NCI-H2081 treated with DMSO at 0.1 percent for 48 hours (cell line): ENCODE measurements at regions not wholly inside any gene's neighbourhood (a gene's known extent, or its start where the extent isn't known, plus 50 kb on each side); places are given as distances from the start of the nearest gene placed in this dataset.

Source experiments
- DNase-seq: peaks from one replicate; lab custom pipeline; 2025; lab: John Stamatoyannopoulos, UW

DNA sequence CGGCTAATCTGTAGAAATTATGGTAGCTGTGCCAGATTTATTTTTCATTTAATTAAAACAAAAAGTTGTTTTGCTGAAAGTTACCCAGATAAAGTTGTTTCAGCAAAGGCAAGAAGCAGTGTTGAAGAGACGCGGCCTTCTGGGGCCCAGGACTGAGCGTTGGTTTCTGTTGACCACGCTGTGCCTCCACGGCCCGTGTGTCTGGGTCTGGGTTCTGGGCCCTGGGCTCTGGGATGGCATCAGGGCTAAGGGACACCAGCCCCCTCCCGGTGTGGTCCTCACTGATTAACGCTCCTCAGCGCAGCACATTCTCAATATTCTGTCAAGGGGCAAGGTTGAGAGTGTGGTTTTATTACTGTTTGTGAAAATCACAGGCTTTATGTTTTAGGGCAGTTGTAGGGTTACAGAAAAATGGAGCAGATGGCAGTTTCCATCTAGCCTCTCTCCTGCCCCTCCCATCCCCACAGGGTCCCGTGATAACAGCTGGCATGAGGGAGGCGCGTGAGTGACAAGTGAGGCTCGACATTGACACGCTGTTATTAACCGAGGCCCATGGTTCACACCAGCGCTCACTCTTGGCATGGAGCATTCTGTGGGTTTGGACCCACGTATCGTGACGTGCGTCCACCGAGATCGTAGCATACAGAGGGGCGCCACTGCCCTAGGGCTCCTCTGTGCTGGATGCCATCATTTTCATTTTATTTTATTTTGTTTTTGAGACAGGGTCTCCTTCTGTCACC, 1231.4 kb downstream of the BRD1 start:
- no peak for DNase-seq

DNA sequence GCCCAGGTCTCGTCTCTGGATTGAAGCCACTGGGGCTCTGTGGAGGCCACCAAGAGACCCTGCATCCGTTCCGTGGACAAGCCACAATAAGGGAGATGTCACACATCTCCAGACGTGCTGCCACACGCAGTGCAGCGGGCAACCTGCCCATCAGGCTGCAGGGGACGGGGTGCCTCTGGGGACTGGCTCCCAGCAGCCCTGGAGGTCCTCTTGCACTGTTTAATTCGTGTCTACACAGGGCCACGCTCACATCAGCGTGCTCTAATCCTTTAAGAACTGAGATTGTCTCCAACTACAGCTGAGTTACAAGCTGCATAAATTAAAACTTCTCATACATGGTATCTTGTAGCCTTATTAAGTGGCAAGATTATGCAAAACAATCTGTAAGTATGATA, 1232.2 kb downstream of the BRD1 start:
- DNase-seq: no peak

DNA sequence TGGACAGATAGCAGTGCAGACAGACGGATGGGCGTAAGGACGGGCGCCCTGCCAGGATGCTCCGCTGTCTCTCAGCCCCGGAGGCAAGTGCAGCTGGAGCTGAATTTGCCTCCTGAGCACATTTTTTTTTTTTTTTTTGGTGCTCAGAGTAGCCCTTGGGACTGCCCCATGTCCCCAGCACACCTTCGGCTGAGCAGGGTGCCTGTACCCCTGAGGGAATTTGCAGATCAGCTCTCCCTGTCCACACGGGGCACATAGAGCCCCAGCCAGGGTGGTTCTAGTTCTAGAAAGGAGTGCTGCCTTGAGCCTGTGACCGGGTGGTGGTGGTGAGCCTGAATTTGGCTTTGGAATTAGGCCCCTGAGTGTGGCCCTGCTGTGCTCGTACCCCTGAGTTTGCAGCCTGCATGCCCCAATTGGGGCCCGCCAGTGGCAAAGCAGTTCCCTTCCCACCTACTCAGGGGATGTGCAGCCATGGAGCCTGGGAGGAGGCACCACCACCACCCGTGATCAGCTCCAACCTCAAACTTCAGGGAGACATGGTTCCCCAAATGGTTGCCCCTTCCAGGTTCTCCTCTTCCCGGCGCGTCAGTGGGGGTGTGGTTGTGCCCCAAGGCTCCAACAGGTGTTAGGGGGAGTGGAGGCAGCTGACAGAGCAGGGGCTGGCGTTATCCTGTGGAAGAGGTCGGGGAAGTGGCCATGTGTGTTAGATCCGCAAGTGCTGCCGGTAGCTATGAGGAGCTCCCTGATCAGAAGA, 1232.7 kb downstream of the BRD1 start:
- no peak for DNase-seq

DNA sequence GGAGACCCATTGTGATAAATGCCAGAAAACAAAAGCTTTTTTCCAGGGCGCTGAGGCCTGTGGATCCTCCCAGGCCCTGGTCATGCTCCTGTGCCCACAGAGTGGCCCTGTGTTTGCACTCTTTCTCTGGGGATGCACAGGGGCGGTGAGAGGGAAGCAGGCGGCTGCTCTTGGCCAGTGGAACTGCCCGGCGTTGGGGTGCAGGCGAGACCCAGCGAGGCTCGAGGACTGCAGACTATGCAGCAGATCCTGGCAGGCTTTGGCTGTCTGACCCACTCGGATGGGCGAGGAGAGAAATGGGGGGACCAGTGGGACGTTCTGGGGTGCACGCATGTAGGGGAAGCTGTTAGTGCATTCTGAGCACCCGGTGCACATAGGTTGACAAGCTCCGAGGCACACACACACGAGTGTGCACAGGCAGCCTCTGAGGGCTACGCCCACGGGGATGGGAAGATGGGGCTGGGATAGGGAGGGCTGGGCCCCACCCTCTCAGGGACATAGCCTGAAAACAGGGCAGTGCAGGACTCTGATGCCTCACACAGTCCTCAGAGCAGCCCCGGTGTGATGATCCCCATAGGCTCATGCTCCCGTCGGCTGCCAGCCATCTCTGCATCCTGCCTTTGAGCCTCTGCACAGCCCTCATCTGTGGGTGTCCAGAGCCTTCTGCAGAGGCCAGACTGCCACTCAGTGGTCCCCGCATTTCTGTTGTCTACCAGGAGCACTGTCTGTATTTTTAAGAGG, 1233.5 kb downstream of the BRD1 start:
- no peak for DNase-seq

DNA sequence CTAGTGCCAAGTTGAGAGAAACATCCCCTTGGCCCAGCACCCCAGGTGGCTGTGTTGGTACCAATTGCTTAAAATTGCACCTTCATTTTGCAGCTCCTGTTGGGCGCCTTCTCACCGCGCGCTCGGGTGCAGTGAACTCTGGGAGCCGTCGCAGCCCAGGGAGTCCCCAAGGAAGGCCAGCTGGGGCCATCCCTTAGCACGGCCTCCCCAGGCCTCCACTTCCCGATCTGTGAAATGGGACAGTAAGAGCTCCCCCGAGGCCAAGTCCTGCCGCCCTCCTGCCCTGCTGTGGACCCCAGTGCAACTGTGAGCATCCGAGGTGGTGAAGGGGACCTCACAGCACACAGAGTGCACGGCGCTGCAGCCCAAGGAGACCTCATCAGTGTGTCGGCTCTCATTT, 1234.1 kb downstream of the BRD1 start:
- DNase-seq: no peak

DNA sequence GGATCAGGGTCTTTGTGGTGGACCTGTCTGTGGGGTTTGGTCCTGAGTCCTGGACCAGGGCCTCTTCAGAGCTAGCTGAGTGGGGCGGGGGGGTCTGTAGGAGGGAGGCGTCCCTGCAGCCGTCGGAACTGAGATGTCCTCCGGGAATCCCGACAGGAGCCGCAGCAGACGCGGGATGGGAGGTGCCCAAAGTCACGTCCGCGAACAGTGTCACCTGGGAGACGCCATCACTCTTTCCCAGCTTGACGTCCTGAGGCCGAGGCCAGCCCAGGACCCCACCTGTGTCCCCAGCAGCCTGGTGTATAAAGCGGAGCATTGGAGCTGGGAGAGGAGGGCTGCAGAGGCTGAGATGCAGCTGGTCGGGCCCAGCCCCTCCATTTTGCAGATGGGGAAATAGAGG, 1234.7 kb downstream of the BRD1 start:
- DNase-seq: no peak

DNA sequence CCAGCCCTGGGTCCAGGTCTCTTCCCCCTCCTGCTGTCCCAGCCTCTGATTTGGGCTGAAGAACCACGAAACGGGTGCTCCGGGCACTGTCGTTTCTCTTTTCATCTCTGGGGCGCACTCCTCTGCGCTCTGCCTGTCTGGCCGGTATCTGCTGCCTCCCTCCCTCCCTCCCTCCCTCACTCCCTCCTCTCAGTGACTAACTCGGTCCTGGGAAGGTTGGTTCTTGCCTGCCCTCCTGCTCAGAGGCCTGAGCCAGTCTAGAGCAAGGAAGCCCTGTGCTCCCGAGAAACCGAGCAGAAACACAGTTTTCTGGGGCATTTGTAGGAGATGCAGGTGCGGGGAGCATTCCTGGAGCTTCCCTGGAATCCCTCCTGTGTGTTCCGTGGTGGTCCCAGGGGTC, 1235.2 kb downstream of the BRD1 start:
- DNase-seq: no peak

DNA sequence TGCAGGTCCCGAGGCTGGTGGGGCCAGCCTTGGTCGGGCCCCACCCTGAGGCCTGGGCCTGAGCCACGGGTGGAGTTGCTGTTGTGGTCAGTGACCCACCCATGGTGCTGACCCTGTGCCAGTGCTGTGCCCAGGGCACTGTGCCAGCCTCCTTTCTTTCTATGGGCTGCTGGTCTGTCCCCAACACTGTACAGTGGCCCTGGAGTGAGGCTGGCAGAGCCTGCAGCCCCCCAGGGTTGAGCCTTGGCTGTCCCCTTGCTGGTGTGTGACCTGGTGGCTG, 1235.7 kb downstream of the BRD1 start:
- DNase-seq: no peak

DNA sequence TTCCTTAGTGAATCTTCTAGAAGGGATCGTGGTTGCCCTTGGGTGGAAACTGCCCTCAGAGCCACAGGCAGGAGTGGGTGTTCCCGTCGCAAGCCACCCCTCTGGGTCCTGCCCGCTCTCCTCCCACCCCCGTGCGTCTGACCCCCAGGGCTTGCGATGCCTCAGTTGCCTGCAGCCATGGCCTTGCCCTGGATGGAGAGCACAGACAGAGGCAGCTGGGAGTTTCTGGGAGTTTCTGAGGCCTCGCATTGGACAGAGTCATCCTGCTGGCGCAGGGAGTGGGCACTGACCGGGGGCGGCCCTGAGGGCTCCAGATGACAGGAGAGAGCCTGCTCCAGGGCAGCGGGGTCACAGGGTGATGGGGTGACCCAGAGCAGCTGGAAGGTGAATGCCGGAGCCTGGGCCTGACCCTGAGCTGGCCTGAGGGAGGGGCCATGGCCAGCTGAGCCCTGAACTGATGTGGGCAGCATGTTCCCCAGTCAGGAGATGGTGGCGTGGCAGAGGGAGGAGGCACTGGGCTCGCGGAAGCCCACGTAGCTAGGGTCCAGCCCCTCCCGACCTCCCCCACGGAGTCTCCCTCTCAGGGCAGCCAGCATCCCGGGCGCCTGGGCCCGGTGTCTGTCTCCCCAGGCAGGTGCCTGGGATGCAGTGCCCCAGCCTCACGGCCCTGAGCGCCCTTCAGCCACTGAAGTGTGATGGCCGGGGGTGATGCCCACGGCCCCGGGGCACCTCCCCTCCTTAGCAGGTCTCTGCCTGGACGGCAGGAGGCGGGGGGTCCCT, 1236.2 kb downstream of the BRD1 start:
- no peak for DNase-seq

DNA sequence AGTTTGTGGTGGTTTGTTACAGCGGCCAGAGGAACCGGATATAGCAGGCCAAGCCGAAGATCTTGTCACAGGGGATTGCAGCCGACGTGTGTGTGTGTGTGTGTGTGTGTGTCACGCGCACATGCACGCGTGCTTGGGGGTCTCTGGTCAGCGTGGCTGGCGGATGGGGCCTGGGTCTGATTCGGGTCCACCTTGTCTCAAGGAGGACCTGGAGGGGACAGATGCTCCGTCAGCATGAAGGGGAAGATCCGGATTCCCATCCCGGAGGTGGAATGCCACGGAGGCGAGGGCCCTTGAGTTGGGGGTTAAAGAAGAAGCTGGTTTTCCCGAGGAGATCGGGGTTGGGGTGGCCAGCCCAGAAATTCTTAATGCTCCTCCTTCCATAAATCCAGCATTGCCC, 1237.8 kb downstream of the BRD1 start:
- no peak for DNase-seq

DNA sequence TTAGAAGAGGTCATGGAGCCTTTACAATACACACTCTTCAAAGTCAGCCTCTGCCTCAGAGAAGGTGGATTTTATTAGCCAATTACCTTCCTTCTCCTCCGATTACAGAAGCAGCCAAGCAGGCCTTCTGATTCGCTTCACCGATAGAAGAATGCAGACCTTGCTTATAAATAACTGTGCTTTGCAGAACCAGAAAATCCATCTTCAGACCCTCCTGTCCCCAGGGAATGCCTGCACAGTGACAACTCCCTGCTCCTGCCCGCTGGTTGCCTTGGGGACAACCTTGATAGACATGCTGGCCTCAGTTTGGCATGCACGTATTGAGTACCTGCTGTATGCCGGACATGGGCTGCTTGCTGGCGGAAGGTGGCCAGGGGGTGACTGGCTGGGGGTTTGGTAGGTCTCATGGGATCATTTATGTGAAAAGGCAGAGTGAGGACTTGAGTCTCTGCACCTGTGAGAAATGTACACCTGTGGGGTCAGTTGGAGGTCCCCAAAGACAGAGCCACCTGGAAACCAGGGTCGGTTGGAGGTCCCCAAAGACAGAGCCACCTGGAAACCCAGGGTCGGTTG, 1238.7 kb downstream of the BRD1 start:
- no peak for DNase-seq

DNA sequence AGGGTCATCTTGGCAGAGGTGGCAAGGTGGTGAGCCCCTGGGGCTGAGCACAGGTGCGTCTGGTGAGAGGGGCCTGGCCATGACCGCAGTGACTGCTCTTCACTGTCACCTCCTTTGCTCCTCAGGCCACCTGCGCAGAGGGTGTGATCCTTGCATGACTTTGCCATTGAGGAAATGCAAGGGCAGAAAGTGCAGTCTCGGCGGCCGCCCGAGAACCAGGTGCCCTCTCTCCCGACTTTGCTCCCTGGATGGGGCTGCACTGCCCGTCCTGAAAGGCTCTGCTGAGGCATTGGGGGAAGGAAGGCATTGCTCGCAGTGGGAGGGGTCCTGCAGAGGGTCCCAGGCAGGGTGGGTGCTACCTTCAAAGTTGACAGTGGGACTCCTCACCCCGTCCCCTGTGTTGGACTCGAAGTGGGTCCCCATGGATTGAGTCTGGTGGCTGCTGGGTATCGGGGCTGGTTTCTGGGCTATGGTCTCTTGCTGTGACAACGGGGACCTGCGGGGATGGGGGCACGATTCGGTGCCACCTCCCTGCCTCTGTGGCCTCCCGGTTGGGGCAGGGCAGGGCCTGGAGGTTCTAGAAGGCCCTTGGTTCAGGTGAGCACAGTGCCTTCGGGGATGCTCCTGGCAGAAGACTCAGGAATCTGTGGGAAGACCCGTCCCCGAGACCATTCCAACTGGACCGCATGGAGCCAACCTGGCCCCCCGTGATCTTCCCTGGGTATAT, 1239.4 kb downstream of the BRD1 start:
- DNase-seq: no peak

DNA sequence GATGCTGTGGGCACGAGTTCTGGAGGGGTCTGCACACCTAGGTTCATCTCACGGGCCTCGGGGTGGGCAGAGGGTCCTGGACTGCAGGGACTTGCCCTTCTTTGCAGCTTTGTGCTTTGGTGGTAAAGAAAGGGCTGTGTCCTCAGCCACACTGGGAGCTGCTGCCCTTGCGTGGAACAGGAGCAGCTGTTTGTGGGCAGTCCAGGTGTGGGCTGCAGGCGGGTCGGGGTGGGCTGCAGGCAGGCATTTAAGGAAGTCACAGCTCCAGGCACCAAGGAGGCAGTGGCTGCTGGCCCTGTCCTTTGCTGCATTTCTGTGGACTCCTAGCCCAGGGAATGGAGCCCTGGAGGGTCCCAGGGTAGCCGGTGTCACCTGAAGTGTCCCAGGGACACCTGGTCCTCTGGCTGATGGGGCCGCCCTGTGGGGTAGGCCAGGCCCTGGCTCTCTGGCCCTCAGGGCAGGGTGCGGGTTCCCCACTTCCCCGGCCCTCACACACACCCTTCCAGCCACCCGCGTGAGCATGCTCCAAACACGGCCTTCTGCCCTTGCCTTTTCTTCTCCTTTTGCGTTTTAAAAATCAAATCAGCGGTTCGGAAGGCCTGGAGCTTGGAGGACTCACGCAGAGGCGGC, 1240.3 kb downstream of the BRD1 start:
- no peak for DNase-seq

DNA sequence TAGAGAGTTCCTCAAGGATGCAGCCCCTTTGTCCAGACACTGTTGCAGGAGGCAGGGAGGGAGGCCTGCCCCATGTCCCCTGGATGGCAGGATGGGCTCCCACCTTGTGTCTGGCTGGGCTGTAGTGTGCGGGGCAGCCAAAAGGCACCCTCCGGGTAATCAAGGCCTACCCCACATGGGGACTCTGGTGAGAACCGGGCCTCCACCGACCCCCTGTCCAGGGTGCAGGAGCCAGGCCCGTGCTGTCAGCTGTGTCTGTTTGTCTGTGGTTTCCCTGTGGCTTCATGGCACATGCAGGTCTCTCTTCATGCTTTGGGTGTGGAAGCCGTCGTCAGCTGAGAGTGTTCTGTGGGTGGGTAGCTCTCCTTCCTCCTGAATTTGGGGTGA, 1240.9 kb downstream of the BRD1 start:
- no peak for DNase-seq

DNA sequence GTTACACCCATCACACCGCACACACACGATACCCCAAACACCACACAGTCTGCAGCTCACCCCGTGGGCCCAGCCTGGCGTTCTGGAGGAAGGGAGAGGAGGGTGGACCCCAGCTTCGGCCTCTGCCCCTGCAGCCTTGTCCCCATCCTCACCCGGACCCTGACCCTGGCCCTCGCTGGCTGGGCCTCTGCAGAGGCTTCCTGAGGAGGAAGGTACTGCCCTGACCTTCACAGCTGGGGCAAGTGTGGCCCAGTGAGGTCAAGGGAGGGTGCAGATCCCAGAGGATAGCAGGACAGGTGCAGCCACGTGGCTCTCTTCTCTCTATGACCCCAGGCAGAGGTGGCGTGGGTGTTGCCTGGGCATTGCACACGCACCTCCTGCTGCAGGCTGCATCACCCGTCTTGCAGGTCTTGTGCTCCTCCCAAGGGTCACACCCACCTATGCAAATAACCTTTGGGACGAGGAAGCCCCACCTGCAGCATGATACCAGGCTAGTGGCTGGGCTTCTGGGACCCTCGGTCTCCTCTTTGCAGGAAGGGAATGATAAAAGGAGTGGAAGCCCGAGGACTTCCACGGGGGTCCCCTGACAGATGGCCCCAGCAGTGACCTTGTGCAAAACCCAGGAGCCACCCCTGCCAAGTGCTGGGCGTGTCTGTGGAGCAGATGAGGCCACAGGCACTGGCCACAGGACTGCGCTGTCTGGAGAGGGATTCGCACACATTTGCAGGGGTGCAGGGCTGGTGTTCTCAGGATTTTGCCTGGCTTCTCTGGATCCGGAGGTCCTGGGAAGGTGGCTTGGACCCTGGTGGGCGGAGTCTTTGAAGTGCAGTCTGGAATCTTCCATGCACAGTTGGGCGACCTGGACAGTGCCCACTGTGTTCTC, 1241.5 kb downstream of the BRD1 start:
- no peak for DNase-seq

DNA sequence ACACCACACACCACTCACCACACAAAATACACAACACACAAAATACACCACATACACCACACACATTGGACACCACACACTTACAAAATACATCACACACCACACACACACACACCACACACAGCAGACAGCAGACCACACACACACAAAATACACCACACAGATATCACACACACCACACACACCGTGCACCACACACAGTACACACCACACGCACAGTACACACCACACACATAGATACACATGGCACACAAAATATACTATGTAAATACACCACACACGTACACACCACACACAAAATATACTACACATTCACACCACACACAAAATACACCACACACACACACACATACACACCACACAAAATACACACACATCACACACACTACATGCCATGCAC, 1243.5 kb downstream of the BRD1 start:
- no peak for DNase-seq

DNA sequence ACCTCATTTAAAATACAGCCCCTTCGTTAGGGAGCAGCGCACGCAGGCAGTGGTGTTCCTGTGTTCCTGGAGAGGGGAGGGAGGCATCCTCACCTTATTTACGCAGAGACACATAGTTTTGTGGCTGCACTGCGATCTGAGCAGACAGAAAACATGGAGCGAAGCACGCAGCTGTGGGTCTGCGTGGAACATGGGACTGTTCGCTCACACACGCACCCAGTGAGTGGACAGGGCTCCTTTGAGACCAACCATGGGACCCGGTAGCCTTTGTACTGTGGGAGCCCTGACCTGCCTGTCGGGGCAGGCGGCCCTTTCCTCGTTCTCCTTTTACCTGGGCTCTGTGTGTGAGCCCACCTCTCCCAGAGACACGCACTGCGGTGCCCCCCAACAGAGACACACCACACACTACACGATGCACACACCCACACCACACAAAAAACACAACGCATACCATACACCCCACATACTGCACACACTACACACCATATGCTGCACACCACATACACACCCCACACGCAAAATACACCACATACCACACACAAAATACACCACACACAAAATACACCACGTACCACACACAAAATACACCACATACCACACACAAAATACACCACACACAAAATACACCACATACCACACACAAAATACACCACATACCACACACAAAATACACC, 1245.7 kb downstream of the BRD1 start:
- DNase-seq: no peak

DNA sequence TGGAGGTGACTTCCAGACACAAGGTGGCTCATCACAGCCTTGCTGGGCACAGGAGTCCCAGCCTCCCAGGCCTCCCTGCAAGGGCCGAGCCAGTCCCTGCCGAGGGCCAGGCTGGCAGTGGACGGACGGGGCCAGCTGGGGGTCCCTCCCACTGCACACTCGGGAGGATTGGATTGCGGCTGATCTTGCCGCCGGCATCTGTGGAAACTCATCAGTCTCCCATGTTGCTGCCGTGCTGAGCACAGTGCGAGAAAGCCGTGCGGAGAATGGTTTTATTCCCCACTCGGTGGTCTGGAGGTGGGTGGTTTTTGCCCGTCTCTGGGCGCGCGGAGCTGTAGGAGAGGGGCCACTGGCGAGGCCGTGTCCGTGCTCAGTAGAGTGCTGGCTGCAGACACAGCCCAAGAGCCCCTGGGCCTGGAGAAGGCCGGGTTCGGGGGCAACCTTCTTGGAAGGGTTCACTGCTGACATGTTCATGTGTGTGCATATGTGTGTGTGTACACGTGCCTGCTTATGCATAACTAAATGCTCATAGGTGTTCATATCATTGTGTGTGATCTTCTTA, 1246.4 kb downstream of the BRD1 start:
- DNase-seq: no peak

DNA sequence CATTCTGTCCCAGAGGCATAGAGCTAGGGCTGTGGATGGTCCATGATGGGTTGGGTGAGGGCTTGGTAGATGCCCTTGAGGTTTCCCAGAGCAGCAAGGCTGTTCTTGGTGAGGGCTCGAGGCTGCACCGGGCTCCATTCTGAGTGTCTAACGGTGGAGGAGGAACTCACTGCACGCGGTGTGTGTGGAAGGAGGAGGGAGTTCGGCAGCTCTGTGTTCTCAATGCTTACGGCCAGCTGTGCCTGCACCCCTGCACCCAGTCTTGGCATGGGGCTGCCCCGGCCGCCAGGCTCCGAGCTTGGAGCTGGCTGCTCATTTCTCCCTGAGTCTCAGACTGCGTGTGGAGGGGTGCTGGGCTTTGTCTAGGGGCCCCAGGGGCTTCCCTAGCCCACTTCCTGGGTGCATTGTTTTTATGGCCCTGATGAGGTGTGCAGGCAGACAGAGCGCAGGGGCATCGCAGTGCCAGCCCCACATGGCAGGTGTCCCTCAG, 1247.1 kb downstream of the BRD1 start:
- no peak for DNase-seq
